NT2/D1 (cell line): ENCODE measurements at regions not wholly inside any gene's neighbourhood (a gene's known extent, or its start where the extent isn't known, plus 50 kb on each side); places are given as distances from the start of the nearest gene placed in this dataset.
"Not testable (repeated sequence)": the region's sequence is repeated elsewhere in the genome, so short reads cannot be mapped to it uniquely, and the experiment has no call there.

Source experiments
- SUZ12 ChIP-seq: IDR thresholded peaks from 2 replicates; pipeline ENCODE4 v1.6.1; 2011; ENCODE audit not compliant: insufficient read length, insufficient read depth; ENCODE audit errors: extremely low read depth
- YY1 ChIP-seq: IDR thresholded peaks from 2 replicates; pipeline ENCODE4 v1.6.1; 2011; ENCODE audit not compliant: insufficient read length, insufficient read depth
- ZNF274 ChIP-seq: IDR thresholded peaks from 2 replicates; pipeline ENCODE4 v1.6.1; 2011; ENCODE audit warnings: mild to moderate bottlenecking, low read depth, low read length

DNA sequence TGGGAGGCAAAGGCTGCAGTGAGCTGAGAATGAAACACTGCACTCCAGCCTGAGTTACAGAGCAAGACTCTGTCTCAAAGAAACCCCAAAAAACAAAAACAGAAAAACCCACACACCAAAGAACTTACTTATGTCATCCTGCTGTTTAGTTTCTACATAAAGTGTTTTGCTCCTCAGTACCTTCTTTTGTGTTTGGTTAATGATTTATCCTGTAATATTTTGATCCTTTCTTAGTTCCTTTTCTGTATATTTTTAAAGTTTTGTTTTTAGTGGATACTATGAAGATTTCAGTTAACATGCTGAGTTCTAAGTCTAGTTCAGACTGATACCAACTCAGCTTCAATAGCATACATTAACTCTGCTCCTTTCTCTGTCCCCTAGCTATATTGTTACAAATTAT is 149.8 kb upstream of the PTPN20 start:
- not testable (repeated sequence) for TF ChIP-seq YY1, ZNF274, SUZ12
